ENCODE measurements at regions not wholly inside any gene's neighbourhood (a gene's known extent, or its start where the extent isn't known, plus 50 kb on each side); places are given as distances from the start of the nearest gene placed in this dataset.
"Not testable (repeated sequence)": the region's sequence is repeated elsewhere in the genome, so short reads cannot be mapped to it uniquely, and the experiment has no call there.

DNA sequence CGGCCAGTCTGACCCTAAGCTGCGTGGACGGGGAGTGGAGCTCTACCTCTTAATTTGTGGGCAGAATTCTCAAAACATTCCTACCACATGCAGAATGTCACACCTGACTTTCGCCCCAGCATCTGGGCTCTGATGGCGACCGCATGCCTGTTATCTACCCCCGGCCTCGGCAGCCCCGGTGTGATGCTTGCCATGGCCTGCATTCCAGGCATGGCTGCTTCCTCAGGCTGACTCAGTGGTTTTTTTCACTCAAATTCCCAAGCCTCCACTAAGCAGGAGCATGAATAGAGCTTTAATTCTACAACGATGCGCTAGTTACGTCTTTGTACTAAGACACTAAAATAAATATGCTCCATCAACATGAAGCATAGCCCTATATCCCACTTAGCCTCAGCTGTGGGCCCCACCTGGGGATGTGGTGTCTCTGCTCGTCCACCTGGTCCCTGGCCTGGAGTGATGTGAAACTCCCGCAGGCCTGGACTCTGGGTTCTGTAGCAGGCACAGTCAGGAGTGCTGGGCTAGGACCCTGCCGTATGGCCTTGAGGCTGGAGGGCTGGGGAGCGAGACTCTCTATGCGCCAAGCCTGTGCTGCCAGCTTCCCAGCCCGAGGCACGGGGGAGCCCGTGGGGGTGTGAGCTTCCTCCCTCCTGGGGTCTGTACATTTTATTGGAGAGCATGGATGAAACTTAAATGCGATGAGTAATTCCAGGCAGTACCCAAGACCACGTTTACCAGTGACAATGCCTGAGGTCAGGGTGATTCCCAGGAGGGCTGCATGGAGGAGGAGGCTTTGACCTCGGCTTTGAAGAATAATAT lies 153.2 kb downstream of the CTTN start:
- no peak for DNase-seq

DNA sequence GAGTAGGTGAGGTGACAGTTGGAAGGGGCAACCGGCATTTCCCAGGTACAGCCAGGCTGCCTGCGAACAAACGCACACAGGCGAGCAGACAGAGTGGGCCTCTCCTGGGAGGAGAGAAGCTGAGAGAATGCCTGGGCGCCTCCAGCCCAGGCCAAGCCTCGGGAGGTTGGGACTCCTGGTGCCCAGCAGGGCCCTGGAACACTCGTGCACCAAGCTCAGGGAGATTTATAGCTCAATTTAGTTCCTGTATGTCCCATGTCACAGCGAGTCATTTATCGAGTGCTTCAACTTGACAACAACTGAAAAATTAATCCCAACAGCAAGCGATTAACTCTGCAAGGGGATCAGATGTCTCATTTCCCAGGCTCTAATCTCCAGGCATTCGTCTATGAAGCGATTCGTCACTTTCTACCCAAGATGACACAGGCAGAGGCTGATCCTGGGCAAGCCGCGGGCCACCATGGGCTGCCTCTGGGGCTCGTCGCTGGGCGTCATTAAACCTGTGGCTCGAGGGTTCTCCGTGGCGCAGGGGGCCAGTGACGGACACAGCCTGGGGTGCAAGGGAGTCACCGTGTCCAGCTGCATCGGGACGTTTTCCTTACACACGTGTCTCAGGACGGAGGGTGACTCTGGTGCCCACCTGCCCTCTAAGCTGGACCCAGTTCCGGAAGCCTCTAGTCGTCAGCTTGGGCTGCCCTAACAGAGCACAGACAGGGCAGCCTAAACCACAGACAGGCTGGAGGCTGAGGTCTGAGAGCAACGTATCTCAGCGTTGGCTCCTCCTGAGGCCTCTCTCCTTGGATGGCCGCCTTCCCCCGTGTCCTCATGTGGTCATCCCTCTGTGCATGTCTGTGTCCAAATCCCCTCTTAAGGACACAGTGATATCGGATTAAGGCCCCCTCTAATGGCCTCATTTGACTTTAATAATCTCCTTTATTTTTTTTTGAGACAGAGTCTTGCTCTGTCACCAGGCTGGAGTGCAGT lies 154.1 kb downstream of the CTTN start:
- no peak for DNase-seq

DNA sequence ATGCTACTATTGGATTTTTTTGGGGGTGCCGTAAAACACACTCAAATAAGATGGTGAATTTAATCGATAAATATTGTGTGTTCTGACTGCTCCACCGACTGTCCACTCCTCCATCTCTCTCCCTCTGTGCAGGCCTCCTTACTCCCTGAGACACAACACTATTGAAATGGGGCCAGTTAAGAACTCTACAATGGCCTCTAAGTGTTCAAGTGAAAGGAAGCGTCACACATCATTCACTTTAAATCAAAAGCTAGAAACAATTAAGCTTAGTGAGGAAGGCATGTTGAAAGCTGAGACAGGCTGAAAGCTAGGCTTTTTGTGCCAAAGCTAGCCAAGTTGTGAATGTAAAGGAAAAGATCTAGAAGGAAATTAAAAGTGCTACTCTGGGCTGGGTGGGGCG lies 156.7 kb downstream of the CTTN start:
- no peak for DNase-seq

DNA sequence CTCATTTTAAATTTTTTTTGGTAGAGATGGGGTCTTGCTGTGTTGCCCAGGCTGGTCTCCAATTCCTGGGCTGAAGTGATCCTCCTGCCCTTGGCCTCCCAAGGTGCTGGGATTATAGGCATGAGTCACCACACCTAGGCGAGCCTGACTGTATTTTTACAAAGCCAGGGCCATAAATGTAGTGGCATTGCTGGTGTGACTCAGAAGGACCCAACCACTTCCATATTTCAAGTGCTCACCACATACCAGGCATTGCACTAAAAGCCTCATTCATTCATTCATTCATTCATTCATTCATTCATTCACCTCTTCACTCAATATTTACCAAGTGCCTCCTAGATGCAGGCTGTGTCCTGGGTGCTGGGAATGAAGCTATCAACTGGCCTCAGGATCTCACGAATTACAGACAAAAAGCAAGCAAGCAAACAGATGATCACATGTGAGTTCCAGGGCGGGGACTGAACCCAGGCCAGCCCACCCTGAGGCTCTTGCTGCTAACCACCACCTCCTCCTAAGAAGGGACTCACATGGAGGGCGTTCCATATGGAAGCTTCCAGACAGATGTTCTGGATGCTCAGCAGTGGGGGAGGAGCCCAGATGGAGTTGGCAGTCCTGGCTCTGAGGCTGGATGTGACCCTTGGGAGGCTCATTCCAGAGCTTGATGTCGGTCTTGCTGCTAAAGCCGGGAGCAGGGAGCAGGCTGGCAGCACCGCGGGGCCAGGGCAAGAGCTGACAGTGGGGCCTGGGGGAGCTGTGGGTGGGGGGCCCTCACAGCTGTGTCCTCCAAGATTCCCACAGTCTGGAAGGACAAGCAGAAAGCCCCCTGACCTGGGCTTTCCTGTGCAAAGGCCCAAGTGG lies 158.8 kb downstream of the CTTN start:
- DNase-seq, result no peak

DNA sequence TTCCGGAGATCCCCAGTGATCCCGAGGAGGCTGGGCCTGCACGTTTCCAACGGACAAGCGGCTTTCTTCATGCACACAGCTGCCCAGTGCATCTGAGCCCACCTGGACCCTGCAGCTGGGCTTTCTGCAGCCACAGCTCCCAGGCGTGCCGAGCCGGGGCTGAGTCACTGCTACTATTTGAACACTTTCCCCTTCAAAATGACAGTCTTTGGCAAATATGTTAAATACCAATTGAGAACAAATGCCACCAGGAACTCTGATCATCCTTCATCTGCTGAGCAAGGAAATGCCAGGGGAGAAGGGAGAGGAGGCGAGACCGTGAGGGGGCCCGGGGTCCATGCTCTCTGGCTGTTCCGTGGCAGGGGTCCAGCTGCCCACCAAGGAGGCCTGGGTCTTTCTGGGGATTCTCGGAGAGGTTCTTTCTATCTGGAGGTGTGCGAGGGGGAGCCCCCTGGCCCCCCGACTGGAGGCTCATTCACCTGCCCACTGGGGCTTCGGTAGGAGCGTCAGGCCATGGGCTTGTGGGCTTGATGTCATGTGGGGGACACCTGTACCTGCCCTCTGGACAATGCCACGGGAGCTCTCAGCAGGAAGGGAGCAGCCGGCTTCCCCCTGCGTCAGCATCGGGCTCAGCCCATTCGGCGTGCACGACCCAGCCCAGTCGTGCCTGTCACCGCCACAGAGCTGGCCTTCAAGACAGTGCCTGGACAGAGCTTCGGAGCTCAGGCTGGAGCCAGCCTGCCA lies 159.6 kb downstream of the CTTN start:
- no peak for DNase-seq

DNA sequence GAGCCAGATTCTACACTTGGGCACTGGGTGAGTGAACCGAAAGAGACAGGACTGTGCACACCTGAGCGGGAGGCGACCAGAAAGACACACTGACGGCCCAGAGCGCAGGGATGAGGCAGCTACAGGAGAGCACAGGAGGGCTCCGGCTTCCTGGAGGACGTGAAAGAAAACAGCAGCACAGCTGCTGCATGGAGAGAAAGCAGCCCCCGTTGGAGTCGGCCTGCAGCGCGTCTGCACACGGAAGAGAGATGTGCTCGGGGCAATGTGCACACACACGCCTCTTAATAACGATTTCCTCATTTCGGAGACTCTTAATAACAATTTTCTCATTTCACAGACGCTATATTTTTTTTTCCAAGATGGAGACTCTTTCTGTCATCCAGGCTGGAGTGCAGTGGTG lies 160.4 kb downstream of the CTTN start:
- no peak for DNase-seq

DNA sequence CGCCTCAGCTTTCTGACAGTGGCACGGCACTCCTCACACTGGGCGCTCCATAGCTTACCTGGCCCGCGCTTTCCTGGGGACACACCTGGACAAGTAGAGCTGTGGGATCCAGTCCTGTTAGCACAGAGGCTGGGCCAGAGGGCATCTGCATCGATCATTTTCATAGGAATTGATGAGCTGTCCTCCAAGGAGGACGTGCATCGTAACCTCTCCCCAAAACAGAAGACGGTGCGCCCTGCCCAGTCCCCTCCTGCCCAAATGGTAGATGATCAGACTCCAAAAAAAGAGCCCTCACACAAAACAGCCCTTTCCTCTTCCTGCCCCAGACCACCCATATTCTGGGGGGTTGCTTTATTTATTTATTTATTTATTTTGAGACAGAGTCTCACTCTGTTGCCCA lies 161.2 kb downstream of the CTTN start:
- no peak for DNase-seq

DNA sequence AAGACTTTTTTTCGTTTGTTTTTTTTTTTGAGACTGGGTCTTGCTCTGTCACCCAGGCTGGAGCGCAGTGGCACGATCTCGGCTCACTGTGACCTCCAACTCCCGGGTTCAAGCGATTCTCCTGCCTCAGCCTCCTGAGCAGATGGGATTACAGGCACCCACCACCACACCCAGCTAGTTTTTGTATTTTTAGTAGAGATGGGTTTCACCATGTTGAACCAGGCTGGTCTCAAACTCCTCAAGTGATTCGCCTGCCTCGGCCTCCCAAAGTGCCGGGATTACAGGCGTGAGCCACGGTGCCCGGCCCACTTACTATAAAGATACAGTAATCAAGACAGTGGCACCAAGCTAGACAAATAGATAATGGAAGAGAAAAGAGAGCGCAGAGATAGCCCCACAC lies 162.3 kb downstream of the CTTN start:
- not testable (repeated sequence) for DNase-seq

DNA sequence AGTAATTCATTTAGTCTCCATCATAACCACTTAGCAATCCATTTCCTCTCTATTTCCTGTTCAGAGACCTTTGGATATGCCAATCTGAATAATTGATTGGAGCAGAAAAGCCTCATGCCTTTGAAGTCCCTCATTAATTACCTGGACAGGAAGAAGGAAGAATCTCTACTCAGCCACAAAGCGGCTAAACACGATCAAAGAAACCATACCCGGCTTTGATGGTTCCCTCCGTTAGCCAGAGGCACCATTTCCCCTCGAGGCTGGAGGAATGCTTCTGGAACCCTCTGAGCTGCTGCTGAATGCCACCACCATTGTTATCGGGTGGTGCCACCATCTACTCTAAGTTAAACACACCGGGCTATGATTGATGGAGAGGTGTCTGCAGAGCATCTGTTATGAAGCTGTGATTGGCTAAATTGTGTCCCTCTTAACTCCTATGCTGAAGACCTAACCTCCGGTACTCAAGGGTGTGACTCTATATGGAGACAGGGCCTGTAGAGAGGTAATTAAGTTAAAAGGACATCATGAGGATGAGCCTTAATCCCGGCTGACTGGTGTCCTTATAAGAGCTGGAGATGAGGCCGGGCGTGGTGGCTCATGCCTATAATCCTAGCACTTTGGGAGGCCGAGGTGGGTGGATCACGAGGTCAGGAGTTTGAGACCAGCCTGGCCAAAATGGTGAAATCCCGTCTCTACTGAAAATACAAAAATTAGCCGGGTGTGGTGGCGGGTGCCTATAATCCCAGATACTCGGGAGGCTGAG lies 168.6 kb downstream of the CTTN start:
- DNase-seq, result no peak

DNA sequence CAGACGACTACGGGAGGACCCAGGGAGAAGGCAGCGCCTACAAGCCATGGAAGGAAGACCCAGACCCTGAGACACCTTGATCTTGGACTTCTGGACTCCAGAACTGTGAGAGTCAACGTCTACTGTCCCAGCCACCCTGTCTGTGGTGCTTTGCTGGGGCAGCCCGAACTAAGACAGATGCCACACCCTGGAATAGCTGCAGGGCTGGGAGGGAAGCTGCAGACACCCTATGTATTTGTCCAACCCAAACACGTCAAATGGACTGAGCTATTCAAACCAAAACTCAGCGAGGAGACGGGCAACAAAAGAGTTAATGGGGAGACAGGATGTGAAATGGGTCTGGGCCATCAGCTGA lies 169.3 kb downstream of the CTTN start:
- no peak for DNase-seq

DNA sequence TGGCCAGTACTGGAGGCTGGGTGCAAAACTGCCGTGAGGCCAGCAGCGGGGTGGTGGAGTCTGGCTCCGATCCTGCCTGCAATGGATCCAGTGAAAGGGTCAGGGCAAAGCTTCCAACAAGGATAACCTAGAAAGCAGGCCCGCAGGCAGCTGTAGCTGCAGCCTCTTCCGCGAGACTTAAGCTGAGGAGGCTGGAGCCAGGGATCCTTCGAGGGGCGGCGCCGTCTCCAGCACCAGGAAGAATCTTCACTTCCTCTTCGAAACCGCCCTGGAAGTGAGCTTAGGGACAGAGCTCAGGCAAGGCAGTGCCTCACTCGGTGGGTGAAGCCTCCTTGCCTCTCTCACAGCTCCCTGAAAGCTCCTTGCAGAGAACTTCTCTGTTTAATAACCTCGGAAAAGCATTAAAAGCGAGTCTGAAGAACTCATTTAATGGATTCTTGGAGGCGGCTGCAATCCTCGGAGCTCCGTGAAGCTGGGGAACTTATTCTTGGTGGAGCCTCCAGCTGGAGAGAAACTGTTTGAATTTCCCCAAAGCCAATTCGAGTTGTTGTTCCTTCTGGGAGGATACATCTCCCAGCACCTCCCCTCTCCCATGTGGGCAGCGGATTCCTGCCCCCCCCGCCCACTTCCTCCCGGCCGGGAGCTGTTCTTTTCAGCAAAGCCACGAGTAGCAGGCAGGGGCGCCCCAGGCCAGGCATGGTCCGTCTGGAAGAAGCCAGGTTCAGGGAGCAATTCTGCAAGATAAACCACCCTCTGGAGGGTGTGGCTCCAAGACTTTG lies 169.9 kb downstream of the CTTN start:
- no peak for DNase-seq

DNA sequence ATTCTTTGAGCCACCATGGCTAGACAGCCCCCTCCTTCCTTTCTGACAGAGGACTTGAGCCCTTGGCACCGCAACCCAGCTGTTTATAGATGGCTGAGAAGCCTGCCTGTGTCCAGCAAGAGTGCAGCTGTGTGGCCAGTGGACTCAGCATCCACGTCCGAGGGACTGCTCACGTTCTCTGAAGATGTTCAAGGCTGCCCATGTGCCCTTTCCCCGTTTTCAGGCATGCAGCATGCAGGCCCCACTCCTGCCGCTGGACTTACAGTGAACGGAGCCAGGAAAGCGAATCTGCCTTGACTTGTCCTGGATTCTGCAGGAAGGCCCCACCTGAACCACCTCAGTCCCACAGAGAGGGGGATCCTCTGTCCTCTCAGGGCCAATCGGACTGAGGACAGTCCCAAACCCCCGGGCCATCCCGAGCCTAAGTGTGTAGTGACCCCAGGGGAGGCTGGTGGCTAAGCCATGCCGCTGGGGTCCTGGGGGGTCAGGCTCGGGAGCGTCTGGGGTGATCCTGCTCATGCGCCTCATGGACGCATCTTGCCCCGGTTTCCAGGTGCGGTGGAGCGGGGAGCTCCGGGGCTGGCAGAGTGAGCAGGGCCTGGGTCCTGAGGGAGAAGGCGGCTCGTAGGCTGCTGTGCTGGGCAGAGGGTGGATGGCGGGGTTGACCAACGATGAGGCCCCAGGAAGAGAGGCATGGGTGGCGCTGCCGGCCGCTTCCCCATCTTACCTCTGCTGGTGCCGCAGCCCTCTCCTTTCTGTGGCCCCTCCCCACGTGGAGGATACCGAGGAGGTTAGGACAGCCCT lies 170.7 kb downstream of the CTTN start:
- no peak for DNase-seq

DNA sequence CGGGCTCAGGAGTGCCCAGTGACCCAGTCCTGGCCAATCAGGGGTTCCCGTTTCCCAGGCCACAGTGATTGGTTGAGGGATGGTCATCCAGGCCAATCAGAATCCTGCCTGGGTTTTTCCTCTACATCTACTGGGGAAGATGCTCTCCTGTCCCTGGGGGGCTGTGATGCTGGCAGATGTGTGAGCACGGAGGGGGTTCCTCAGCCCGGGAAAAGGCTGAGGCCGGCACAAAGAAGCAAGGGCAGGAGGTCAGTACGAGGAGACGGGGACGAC lies 171.2 kb downstream of the CTTN start:
- DNase-seq, result no peak

DNA sequence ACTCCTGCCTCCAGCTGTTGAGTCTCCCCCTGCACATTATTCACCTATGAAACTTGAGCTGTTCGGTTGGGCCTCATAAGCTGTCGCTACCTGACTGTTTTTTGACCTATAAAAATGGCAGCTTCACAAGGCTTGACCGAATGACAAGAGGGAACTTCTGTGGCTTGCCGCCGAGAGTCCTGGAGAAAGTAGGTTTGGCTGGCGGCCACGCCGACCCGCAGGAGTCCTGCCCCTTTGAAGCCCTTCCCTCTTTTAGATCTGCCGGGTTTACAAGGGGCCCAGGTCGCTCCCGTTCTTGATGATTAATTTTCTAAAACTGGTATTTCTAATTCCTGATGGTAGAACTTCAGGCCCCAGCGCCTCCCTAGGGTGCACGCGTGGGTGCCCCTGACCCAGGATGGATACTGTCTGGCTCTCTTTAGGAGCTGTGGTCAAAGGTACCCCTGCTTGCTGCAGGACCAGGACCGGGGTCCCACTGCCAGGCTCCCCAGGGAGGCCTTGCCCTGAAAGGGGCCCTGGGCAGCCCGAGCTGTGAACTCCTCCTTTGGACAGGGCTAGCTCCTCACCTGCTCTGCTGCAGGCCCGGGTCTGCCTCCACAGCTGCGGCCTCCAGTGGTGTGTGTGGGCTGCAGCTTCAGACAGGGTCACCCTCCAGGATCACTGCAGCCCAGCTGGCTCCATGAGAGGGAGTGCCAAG lies 171.8 kb downstream of the CTTN start:
- DNase-seq, result no peak

DNA sequence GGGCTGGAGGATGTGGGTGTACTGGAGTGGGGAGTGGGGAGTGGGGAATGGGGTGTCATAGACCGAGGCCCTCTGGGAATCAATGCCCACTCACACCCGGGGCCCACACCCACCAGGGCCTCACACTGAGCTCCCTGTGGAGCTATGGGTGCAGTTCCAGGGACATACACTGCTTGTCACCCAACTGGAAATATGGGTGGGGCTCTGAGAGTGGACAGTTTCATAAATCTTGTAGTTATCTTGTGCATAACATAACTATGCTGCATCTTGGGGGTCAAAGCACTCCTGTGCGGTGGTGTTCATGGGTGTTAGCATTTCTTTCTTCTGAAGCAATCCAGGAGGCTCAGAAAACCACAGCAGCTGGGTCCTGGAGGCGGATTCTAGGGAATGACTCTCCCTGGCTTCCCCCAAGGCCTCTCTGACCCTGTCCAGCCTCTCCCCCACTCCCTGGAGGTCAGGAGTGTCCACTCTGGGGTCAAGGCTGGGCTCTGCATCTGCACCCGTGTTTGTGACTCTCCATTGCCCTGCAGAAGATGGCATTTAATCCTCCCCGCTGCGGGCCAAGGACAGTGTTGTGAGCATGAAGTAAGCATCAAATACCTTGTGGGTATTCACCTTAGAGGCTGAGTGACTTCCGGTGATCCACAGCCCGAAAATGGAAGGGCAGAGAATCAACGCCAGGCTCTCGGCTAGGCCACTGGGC lies 172.5 kb downstream of the CTTN start:
- no peak for DNase-seq

DNA sequence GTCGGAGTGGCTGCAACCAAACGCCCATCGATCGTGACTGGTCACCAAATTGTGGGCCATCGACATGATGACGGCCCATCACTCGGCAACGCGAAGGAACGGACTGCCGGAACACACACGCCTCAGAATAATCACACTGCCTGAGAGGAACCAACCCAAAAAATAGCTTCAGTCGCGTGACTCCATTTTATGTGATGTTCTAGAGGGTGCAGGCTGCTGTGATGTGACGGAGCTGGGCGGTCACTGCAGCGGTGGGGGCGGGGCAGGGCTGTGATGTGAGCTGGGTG lies 174.6 kb downstream of the CTTN start:
- DNase-seq, result no peak

DNA sequence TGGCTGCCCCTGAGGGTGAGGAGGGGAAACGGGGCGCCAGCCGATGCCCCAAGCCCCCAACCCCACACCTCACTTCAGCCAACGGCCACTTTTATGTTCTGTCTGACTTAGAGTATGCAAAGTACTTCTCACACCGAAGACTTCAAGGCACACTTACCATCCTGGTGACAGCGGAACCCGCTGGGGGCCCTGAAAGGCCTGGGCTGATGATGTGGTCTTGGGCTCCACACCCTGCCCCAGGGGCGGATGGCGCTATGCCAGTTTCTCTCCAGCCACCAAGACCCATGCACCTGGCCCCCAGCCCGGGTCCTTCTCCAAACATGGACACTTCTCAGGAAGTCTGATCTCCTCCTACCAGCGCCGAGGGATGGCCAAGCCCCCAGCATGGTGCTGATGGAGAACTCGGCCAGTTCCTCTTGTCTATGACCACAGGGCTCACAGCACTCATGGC lies 175.4 kb downstream of the CTTN start:
- no peak for DNase-seq

DNA sequence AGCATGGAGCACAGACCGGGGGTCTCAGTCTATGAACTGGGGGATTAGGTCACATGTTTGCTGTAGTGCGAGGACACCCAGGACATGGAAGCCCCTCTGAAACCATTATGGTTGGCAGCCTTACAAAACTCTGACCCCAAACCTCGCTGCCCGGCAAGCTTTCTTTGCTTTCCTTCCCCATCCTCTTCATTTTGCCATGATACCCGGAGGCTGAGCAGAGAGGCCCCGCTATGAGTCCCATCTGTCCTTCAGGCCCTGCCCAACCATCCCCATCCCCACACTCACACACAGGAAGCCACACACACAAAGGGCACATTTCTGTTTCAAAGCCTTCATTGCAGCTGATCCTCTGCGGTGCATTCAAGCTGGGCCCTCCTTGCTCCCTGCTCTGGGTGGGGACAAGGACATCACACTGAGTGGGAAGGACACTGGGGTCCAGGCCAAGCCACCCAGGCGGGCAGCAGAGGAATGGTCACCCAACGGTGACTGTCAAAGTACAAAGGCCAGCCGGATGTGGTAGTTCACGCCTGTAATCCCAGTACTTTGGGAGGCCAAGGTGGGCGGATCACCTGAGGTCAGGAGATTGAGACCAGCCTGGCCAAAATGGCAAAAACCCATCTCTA lies 176.5 kb downstream of the CTTN start:
- no peak for DNase-seq
